ENCODE measurements at regions not wholly inside any gene's neighbourhood (a gene's known extent, or its start where the extent isn't known, plus 50 kb on each side); places are given as distances from the start of the nearest gene placed in this dataset.

DNA sequence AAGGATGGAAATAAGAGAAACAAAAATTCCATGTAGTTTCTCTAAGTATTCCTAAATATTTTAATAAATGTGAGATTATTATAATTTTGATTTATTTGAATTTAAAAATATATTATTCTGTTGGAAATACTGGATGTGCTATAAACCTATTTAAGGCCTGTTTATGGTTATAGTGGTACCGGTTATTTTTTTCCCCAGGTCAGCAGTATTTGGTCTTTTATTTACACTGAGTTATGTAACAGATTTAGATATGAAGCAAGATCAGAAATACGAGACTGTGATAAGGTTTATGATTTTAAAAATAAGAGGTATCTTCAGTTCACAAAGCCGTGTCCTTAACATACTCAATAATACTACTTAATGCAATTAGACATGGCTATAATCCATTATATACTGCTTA is 634.3 kb upstream of the POU3F2 start:
- Mint-ChIP-seq H3K4me1 (no peaks in the 10 kb centered on the region), H3K4me3 (no peak overlapping the region), H3K9me3 (ENCODE audit: insufficient read depth) (peaks cover 3% of the 10 kb centered on the region), H3K27ac (no peak overlapping the region), H3K27me3 (no peaks in the 10 kb centered on the region)
- H3K4me2 ChIP-seq (replicated peaks; ENCODE audit: low read depth, low read length, poor library complexity, severe bottlenecking): no peak overlapping the region
- H3K27ac ChIP-seq (ENCODE audit: low read length in 2 of 2): no peak overlapping the region
- intact Hi-C loops (cut with micrococcal nuclease): no loop called here
- no peak overlapping the region for H3K4me3 ChIP-seq (ENCODE audit: control extremely low read depth in 1 of 5, extremely low read depth in 1 of 5, insufficient read depth in 1 of 5, low read depth in 2 of 5, low read length in 4 of 5)
- CTCF ChIA-PET: no interaction called here
- H4K20me1 ChIP-seq (ENCODE audit: control insufficient read depth, insufficient read depth, low read length, poor library complexity, severe bottlenecking): no peaks in the 10 kb centered on the region
- no peak for DNase-seq
- H3K27me3 ChIP-seq (replicated peaks in 1 of 4; ENCODE audit: control extremely low read depth in 1 of 4, control insufficient read depth in 3 of 4, insufficient read depth in 4 of 4, low read length in 3 of 4): no peaks in the 10 kb centered on the region
- no peaks in the 10 kb centered on the region for H3K79me2 ChIP-seq (ENCODE audit: control insufficient read depth, insufficient read depth, low read length)
- no peak overlapping the region for H2AFZ ChIP-seq (ENCODE audit: insufficient read depth, low read depth, low read length, poor library complexity, severe bottlenecking)
- POLR2A ChIA-PET: no interaction called here
- WGBS (ENCODE audit: insufficient coverage): 100% methylated on average over 1 of the region's 3 CpGs
- H3K36me3 ChIP-seq (replicated peaks in 1 of 2; ENCODE audit: control extremely low read depth in 1 of 2, control insufficient read depth in 1 of 2, extremely low read depth in 1 of 2, insufficient read depth in 2 of 2, low read length in 1 of 2): no peaks in the 10 kb centered on the region
- ATAC-seq (ENCODE audit: low read depth): no peak
- no peak overlapping the region for H3K9ac ChIP-seq (ENCODE audit: low read length)
- H3K4me1 ChIP-seq (ENCODE audit: control insufficient read depth in 2 of 2, insufficient read depth in 2 of 2, low read length in 2 of 2): no peaks in the 10 kb centered on the region
- TF ChIP-seq EZH2 (IDR thresholded peaks at IDR 0.05; ENCODE audit: borderline replicate concordance, insufficient read depth, low read depth, low read length, poor library complexity, severe bottlenecking) (no peak), CTCF (IDR thresholded peaks at IDR 0.05) (no peak)
- no peaks in the 10 kb centered on the region for H3K9me3 ChIP-seq (ENCODE audit: control extremely low read depth in 1 of 3, control insufficient read depth in 2 of 3, insufficient read depth in 1 of 3, low read length in 2 of 3)

- DNase-seq (no peak), ATAC-seq (ENCODE audit: low read depth) (no peak)
- no peak overlapping the region for H3K4me2 ChIP-seq (replicated peaks; ENCODE audit: low read depth, low read length, poor library complexity, severe bottlenecking)
- no peaks in the 10 kb centered on the region for H3K79me2 ChIP-seq (ENCODE audit: control insufficient read depth, insufficient read depth, low read length)
- Mint-ChIP-seq H3K27me3 (no peaks in the 10 kb centered on the region), H3K4me3 (no peak overlapping the region), H3K4me1 (no peaks in the 10 kb centered on the region), H3K9me3 (ENCODE audit: insufficient read depth) (no peaks in the 10 kb centered on the region), H3K27ac (no peak overlapping the region)
- no CpG with 5 or more reads among the region's 2 CpGs for WGBS (ENCODE audit: insufficient coverage)
- no peaks in the 10 kb centered on the region for H3K36me3 ChIP-seq (replicated peaks in 1 of 2; ENCODE audit: control extremely low read depth in 1 of 2, control insufficient read depth in 1 of 2, extremely low read depth in 1 of 2, insufficient read depth in 2 of 2, low read length in 1 of 2)
- H3K27me3 ChIP-seq (replicated peaks in 1 of 4; ENCODE audit: control extremely low read depth in 1 of 4, control insufficient read depth in 3 of 4, insufficient read depth in 4 of 4, low read length in 3 of 4): no peaks in the 10 kb centered on the region
- TF ChIP-seq EZH2 (IDR thresholded peaks at IDR 0.05; ENCODE audit: borderline replicate concordance, insufficient read depth, low read depth, low read length, poor library complexity, severe bottlenecking) (no peak), CTCF (IDR thresholded peaks at IDR 0.05) (no peak)
- intact Hi-C loops (cut with micrococcal nuclease): no loop called here
- POLR2A ChIA-PET: no interaction called here
- H3K9ac ChIP-seq (ENCODE audit: low read length): no peak overlapping the region
- no peaks in the 10 kb centered on the region for H4K20me1 ChIP-seq (ENCODE audit: control insufficient read depth, insufficient read depth, low read length, poor library complexity, severe bottlenecking)
- no peak overlapping the region for H3K27ac ChIP-seq (ENCODE audit: low read length in 2 of 2)
- CTCF ChIA-PET: no interaction called here
- no peaks in the 10 kb centered on the region for H3K9me3 ChIP-seq (ENCODE audit: control extremely low read depth in 1 of 3, control insufficient read depth in 2 of 3, insufficient read depth in 1 of 3, low read length in 2 of 3)
- no peak overlapping the region for H2AFZ ChIP-seq (ENCODE audit: insufficient read depth, low read depth, low read length, poor library complexity, severe bottlenecking)
- H3K4me3 ChIP-seq (ENCODE audit: control extremely low read depth in 1 of 5, extremely low read depth in 1 of 5, insufficient read depth in 1 of 5, low read depth in 2 of 5, low read length in 4 of 5): no peak overlapping the region
- H3K4me1 ChIP-seq (ENCODE audit: control insufficient read depth in 2 of 2, insufficient read depth in 2 of 2, low read length in 2 of 2): no peaks in the 10 kb centered on the region
These were observed 631.1 kb upstream of the POU3F2 start for GRCh38 chr6:98203170-98203806.

All from B cell (primary cell).